ENCODE measurements at regions not wholly inside any gene's neighbourhood (a gene's known extent, or its start where the extent isn't known, plus 50 kb on each side); places are given as distances from the start of the nearest gene placed in this dataset.

GRCh38 chrX:80306007-80306406 lies 114.2 kb upstream of the TENT5D start:
- no peak for TF ChIP-seq CTCF (IDR thresholded peaks at IDR 0.05)
- no peak for TF ChIP-seq POLR2A (IDR thresholded peaks at IDR 0.05)
